ENCODE measurements at regions not wholly inside any gene's neighbourhood (a gene's known extent, or its start where the extent isn't known, plus 50 kb on each side); places are given as distances from the start of the nearest gene placed in this dataset.

- no peaks in the 10 kb centered on the region for H3K9me3 ChIP-seq
- H3K27me3 ChIP-seq (replicated peaks; ENCODE audit: insufficient read depth), result no peaks in the 10 kb centered on the region
- no peaks in the 10 kb centered on the region for H3K36me3 ChIP-seq
- DNase-seq (ENCODE audit: low spot score) (no peak), ATAC-seq (ENCODE audit: insufficient number of reproducible peaks, low FRiP score, low read depth) (no peak)
- H3K4me1 ChIP-seq (ENCODE audit: control insufficient read depth in 1 of 2, low read depth in 2 of 2), result no peaks in the 10 kb centered on the region
- H3K4me3 ChIP-seq, result no peak overlapping the region
- no peak overlapping the region for H3K27ac ChIP-seq
- TF ChIP-seq CTCF (IDR thresholded peaks at IDR 0.05), result no peak
Observed at GRCh38 chr20:4563031-4563430, 123.2 kb upstream of the PRNP start.

GRCh38 chr20:4560667-4561066 is 125.6 kb upstream of the PRNP start:
- Histone ChIP-seq H3K36me3 (no peaks in the 10 kb centered on the region), H3K4me3 (no peak overlapping the region), H3K9me3 (no peaks in the 10 kb centered on the region), H3K4me1 (ENCODE audit: control insufficient read depth in 1 of 2, low read depth in 2 of 2) (no peaks in the 10 kb centered on the region), H3K27ac (no peak overlapping the region), H3K27me3 (replicated peaks; ENCODE audit: insufficient read depth) (no peaks in the 10 kb centered on the region)
- ATAC-seq (ENCODE audit: insufficient number of reproducible peaks, low FRiP score, low read depth), result no peak
- DNase-seq (ENCODE audit: low spot score), result no peak
- TF ChIP-seq CTCF (IDR thresholded peaks at IDR 0.05), result no peak

GRCh38 chr20:4559906-4560305 is 126.3 kb upstream of the PRNP start:
- H3K27ac ChIP-seq, result no peak overlapping the region
- H3K4me3 ChIP-seq, result no peak overlapping the region
- H3K36me3 ChIP-seq, result no peaks in the 10 kb centered on the region
- no peak for TF ChIP-seq CTCF (IDR thresholded peaks at IDR 0.05)
- H3K9me3 ChIP-seq, result no peaks in the 10 kb centered on the region
- no peaks in the 10 kb centered on the region for H3K27me3 ChIP-seq (replicated peaks; ENCODE audit: insufficient read depth)
- H3K4me1 ChIP-seq (ENCODE audit: control insufficient read depth in 1 of 2, low read depth in 2 of 2), result no peaks in the 10 kb centered on the region
- DNase-seq (ENCODE audit: low spot score) (no peak), ATAC-seq (ENCODE audit: insufficient number of reproducible peaks, low FRiP score, low read depth) (no peak)

GRCh38 chr20:4559106-4559505 is 127.2 kb upstream of the PRNP start:
- no peaks in the 10 kb centered on the region for H3K36me3 ChIP-seq
- ATAC-seq (ENCODE audit: insufficient number of reproducible peaks, low FRiP score, low read depth), result no peak
- no peak for DNase-seq (ENCODE audit: low spot score)
- H3K4me1 ChIP-seq (ENCODE audit: control insufficient read depth in 1 of 2, low read depth in 2 of 2), result no peaks in the 10 kb centered on the region
- H3K9me3 ChIP-seq, result no peaks in the 10 kb centered on the region
- no peak overlapping the region for H3K4me3 ChIP-seq
- H3K27me3 ChIP-seq (replicated peaks; ENCODE audit: insufficient read depth), result no peaks in the 10 kb centered on the region
- TF ChIP-seq CTCF (IDR thresholded peaks at IDR 0.05), result no peak
- H3K27ac ChIP-seq, result no peak overlapping the region

GRCh38 chr20:4556781-4557180 is 129.5 kb upstream of the PRNP start:
- Histone ChIP-seq H3K36me3 (no peaks in the 10 kb centered on the region), H3K9me3 (no peaks in the 10 kb centered on the region), H3K27me3 (replicated peaks; ENCODE audit: insufficient read depth) (no peaks in the 10 kb centered on the region), H3K27ac (no peak overlapping the region), H3K4me3 (no peak overlapping the region), H3K4me1 (ENCODE audit: control insufficient read depth in 1 of 2, low read depth in 2 of 2) (no peaks in the 10 kb centered on the region)
- DNase-seq (ENCODE audit: low spot score) (no peak), ATAC-seq (ENCODE audit: insufficient number of reproducible peaks, low FRiP score, low read depth) (no peak)
- no peak for TF ChIP-seq CTCF (IDR thresholded peaks at IDR 0.05)

Data from thoracic aorta (tissue), 2 donors.